Fibroblast of mammary gland (primary cell): ENCODE measurements at regions not wholly inside any gene's neighbourhood (a gene's known extent, or its start where the extent isn't known, plus 50 kb on each side); places are given as distances from the start of the nearest gene placed in this dataset.

ENCODE experiments used
- DNase-seq: peaks from one replicate; pipeline ENCODE4 v3.0.0-alpha.2; 2010; ENCODE audit warnings: low read depth
- H3K4me3 ChIP-seq: 2 replicates; pipeline ENCODE4 v1.5.1; 2011; ENCODE audit warnings: low read depth, mild to moderate bottlenecking, low read length, moderate library complexity; ENCODE audit not compliant: control insufficient read depth
- TF ChIP-seq, protein P1 (sequence below): conservative IDR thresholded peaks from 2 replicates; pipeline ENCODE4 v1.5.1; 2011; ENCODE audit warnings: low read depth, low read length, inconsistent platforms; ENCODE audit not compliant: control insufficient read depth, insufficient read depth

- no peak overlapping the region for H3K4me3 ChIP-seq
- peak; percentile 32 for DNase-seq
- TF ChIP-seq, protein P1, sequence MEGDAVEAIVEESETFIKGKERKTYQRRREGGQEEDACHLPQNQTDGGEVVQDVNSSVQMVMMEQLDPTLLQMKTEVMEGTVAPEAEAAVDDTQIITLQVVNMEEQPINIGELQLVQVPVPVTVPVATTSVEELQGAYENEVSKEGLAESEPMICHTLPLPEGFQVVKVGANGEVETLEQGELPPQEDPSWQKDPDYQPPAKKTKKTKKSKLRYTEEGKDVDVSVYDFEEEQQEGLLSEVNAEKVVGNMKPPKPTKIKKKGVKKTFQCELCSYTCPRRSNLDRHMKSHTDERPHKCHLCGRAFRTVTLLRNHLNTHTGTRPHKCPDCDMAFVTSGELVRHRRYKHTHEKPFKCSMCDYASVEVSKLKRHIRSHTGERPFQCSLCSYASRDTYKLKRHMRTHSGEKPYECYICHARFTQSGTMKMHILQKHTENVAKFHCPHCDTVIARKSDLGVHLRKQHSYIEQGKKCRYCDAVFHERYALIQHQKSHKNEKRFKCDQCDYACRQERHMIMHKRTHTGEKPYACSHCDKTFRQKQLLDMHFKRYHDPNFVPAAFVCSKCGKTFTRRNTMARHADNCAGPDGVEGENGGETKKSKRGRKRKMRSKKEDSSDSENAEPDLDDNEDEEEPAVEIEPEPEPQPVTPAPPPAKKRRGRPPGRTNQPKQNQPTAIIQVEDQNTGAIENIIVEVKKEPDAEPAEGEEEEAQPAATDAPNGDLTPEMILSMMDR = no peak
Observed at GRCh38 chr21:15400905-15401304, 328.9 kb upstream of the USP25 start.

GRCh38 chr21:15401331-15401730 lies 328.5 kb upstream of the USP25 start:
- H3K4me3 ChIP-seq = no peak overlapping the region

GRCh38 chr21:15405214-15405613 lies 324.6 kb upstream of the USP25 start:
- TF ChIP-seq, protein P1 = no peak
- DNase-seq = no peak
- no peak overlapping the region for H3K4me3 ChIP-seq

More at GRCh38 chr21:15401331-15401730, 328.5 kb upstream of the USP25 start:
- peak; percentile 3 for DNase-seq
- TF ChIP-seq, protein P1 = no peak

DNA sequence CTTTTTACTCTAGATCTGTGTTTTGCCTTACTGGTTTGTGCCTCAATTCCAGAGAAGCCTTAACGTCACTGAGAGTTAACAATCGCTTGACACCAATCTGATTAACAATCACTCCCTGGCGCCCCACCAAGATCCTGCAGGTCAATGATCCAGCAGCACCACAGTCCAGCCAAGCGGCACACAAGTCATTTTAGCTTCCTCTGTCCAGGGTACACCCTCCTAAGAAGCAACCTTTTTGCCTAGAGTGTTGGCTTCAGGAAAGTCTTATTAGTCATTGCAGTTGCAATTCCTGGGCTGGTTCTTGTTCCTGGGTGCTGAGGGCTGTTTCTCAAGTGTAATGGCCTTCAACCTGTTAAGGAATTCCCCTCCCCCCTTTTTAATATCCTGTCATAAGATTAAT lies 323.0 kb upstream of the USP25 start:
- no peak overlapping the region for H3K4me3 ChIP-seq
- TF ChIP-seq, protein P1 = no peak
- DNase-seq = no peak

- H3K4me3 ChIP-seq = no peak overlapping the region
- TF ChIP-seq, protein P1 = no peak
- no peak for DNase-seq
Observed at GRCh38 chr21:15407585-15407984, 322.2 kb upstream of the USP25 start.

GRCh38 chr21:15408089-15408488 lies 321.7 kb upstream of the USP25 start:
- no peak for DNase-seq
- H3K4me3 ChIP-seq = no peak overlapping the region
- TF ChIP-seq, protein P1 = no peak

DNA sequence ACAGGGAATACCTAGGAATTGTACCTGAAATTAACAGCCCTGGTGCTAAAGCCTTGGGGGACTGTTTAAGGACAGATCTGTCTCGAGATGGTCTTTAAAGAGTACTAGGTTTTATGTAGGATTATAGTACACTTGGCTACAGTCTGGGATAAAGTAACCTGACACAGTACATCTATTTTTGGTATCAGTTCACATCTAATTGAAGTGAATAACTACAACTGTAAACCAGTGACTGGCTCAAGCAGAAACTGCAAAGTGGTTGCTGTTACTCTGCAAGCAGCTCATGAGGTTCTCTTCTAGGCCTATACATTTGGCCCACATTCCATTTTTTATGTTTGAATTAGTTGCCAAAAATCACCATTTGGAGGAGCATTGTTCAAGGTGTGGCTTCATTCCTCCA lies 320.8 kb upstream of the USP25 start:
- no peak overlapping the region for H3K4me3 ChIP-seq
- TF ChIP-seq, protein P1 = no peak
- no peak for DNase-seq
